DMS153 (cell line): ENCODE measurements at regions not wholly inside any gene's neighbourhood (a gene's known extent, or its start where the extent isn't known, plus 50 kb on each side); places are given as distances from the start of the nearest gene placed in this dataset.
"Not testable (repeated sequence)": the region's sequence is repeated elsewhere in the genome, so short reads cannot be mapped to it uniquely, and the experiment has no call there.

Source experiments
- DNase-seq: peaks from one replicate; lab custom pipeline; 2025; lab: John Stamatoyannopoulos, UW

DNA sequence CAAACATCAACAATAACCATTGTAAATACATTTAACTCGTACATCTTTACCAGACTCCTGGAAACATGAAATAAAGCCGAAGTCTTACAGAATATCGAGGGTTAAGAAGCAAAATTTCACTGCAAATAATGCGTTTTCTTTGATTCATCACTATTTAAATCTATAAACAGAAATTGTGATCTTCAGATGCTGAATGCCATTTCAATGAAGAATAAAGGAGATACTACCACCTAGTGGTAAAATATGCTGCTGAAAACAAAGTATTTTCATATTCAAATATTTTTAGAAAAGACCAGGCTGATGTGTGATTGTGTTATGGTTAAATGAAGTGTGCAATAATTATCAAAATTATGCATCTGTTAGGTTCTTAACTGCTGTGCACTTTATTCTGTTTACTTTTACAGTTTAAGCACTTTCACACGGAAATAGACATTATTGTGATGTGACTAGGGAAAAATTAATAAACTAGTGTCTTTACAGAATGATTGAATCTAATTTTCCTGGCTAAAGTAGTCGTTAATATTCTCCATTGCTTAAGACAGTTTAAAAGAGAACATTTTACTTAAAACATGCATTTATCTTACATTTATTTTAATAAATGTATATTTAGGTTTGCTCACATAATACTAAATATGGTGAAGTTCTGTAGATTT is 1093.1 kb downstream of the MRPL39 start:
- no peak for DNase-seq

DNA sequence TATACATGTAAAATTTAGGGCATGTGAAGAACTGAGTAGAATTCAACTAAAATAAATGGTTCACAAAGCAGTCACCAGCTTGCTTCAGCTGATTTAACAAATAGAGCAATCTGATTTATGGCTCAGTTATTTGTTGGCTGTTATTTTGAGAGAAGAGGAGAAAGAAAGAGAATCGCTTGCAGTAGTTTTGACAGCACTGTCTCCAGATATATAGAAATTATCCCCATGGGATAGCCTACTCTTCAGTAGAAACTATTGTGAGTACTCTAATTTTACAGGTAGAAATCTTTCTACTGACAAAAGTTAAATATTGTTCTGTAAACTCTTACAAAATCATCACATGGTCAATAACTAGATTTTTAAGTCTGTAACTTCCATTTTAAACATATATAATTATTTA is 1098.2 kb downstream of the MRPL39 start:
- DNase-seq = no peak

DNA sequence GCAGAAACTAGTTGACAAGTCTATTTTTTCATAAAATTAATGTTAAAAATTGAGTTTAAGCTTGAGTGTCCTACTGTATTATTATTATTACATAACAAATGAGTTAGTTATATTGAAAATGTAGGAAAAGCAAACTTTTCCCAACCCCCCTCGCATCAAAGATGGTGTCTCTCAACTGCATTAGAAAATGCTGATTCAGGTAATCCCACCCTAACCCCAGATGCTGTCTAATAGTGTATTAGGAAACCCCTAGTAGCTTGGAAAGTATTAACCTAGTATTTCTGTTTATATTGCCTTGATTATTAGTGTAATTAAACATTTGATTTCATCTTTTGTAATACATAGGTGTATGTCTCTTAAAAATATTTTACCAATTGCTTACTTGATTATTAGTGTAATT is 1120.3 kb downstream of the MRPL39 start:
- DNase-seq = no peak

DNA sequence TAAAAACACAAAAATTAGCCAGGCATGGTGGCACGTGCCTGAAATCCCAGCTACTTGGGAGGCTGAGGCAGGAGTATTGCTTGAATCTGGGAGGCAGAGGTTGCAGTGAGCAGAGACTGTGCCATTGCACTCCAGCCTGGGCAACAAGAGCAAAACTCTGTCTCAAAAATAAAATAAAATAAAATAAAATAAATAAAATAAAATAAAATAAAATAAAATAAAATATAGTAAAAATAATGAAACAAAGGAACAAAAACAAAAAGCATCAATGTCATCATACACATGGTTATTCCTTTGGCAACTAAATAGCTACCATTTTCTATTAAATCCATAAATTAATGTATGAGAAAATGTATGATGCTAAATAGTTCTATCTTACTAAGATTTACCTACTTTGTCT is 1123.9 kb downstream of the MRPL39 start:
- not testable (repeated sequence) for DNase-seq

DNA sequence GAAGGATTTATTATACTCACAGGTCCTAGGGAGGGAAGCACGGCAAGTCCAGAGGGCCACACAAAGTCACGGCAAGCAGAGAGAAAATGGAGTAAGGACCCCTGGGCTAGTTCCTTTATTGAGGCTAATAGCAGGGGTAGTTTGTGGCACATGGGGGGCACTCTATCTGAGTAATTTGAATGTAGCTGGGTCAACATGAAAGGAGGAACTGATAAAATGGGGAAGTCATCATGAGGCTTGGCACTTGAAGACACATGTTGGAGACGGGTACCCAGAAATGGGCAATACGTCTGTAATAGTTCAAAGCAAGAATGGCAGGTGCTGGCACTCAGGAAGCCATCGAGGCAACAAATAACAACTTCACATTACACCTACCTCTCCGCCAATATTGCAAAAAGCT is 1136.4 kb downstream of the MRPL39 start:
- DNase-seq = no peak

GRCh38 chr21:24456358-24456757 is 1150.9 kb downstream of the MRPL39 start:
- no peak for DNase-seq

GRCh38 chr21:24450119-24450518 is 1157.2 kb downstream of the MRPL39 start:
- DNase-seq = no peak

- DNase-seq = no peak
These were observed 1161.8 kb downstream of the MRPL39 start for GRCh38 chr21:24445517-24445916.

DNA sequence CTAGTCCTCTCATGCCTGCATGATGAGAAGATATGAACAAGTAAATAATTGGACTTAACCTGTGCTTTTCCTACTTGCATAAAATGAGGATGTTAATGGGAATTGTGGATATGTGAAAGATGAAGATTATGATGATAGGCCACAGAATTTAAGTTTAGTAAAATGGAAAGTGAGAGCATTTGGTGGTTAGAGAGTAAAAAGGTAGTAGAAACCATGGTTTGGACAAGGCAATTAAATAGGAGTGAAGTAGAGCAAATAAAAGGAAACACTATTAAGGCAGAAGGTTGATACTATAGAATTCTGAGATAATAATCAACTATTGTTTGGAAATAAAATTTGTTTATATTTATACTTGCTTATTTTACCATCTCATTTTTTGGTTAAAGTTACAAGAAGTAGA is 1162.5 kb downstream of the MRPL39 start:
- no peak for DNase-seq

GRCh38 chr21:24436236-24436635 is 1171.0 kb downstream of the MRPL39 start:
- no peak for DNase-seq

- no peak for DNase-seq
These were observed 1178.6 kb downstream of the MRPL39 start for GRCh38 chr21:24428591-24429199.

DNA sequence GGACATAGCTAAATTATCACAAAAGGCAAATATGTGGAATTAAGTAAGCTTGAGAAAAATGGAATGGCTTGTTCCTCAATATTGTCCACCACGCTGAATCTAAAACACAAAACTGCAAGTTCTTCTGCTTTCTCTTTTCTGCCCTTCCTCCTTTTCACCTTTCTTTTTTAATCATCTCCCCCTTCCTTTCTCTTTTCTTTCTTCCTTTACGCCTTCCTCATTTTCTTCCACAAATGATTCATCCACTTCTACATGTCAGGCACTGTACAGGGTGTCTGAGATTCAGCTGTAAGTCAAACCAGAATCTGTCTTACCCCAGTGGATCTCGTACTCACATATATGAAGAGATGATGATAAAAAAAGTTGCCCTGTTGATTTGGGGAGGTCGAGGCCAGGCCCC is 1182.5 kb downstream of the MRPL39 start:
- no peak for DNase-seq

DNA sequence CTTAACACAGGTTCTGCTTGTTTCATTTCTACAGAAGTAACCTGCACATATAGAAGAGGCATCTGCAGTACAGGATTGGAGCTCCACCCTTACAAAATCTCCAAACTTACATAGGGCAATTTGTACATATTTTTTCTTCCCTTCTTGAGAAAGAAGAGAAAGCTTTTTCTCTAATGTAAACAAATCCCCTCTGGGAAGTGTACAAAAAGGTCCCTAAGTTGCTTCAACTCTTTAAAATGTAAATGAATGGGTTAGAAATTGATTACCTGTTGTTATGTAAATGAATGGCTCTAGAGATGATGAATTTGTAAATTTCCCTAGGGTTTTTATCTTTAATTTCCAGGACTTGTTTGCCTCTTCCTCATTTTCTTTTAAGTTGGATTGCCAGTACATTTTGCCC is 1183.7 kb downstream of the MRPL39 start:
- DNase-seq = no peak

GRCh38 chr21:24420689-24421088 is 1186.6 kb downstream of the MRPL39 start:
- DNase-seq = no peak

GRCh38 chr21:24419641-24420040 is 1187.6 kb downstream of the MRPL39 start:
- not testable (repeated sequence) for DNase-seq

GRCh38 chr21:24418671-24419070 is 1188.6 kb downstream of the MRPL39 start:
- DNase-seq = no peak

DNA sequence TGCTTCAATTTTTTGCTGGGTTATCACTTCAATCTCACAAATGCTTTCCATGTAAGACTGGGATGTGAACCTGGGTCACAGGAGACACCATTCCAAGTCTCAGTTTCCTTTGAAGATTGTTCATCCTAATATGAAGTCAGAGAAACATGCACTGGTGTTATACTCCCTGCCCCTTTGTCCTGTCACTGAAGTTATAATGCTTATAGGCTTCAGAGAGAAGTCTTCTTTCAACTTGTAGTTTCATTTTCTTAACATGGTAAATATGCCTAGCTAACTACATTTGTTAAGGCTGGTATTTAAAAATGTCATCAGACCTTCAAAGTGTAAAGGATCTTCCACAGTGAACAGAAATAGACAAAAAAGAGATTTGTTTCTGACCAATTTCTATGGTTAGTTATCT is 1195.9 kb downstream of the MRPL39 start:
- no peak for DNase-seq

GRCh38 chr21:24403221-24403620 is 1204.1 kb downstream of the MRPL39 start:
- no peak for DNase-seq

- DNase-seq = no peak
These were observed 1211.9 kb downstream of the MRPL39 start for GRCh38 chr21:24395320-24395923.

GRCh38 chr21:24375201-24375600 is 1232.1 kb downstream of the MRPL39 start:
- DNase-seq = no peak

GRCh38 chr21:24372506-24372905 is 1234.8 kb downstream of the MRPL39 start:
- DNase-seq = no peak

DNA sequence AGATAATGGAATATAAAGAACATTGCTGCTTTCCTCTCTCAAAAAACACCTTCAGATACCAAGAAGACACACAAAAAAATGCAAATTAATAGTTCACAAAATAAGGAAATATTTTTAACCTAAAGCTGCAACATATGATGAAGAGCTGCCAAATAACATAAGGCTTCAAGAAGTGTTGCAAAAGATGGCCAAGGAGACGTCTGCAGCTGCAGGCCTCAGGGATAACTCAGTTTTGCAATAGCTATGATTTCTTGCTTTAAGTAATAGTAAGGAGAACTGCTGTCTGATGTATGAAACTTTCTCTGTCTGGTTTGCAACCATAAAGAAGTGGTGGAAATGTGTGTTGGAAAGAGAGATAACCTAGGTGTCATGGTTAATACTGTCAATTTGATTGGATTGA is 1237.5 kb downstream of the MRPL39 start:
- no peak for DNase-seq

DNA sequence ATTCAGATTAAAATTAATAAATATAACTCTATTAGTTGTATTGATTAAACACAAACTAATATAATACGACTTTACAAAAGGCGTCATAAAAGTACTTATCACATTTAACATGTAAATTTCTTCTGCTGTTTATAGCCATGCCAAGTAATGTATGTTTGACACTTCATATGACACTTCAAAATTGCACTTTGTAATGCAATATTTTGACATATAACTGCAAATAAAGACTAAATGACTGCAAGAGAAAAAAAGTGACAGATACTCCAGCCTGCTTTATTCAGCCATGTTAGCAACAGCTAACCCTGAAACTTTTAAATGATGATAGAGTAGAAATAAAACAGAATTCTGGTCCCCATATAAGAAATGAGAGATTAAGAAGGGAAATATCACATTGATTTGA is 1238.0 kb downstream of the MRPL39 start:
- no peak for DNase-seq

- no peak for DNase-seq
These were observed 1239.3 kb downstream of the MRPL39 start for GRCh38 chr21:24367936-24368335.
